HG02623 (cell line): ENCODE measurements at regions not wholly inside any gene's neighbourhood (a gene's known extent, or its start where the extent isn't known, plus 50 kb on each side); places are given as distances from the start of the nearest gene placed in this dataset.
A peak's percentile ranks its signal among the peaks of the same experiment; 100 is the strongest.
"Not testable (repeated sequence)": the region's sequence is repeated elsewhere in the genome, so short reads cannot be mapped to it uniquely, and the experiment has no call there.

ENCODE experiments used
- ATAC-seq: cut with Tn5 transposase; IDR thresholded peaks from one replicate; pipeline ENCODE4 v1.9.1; 2021; ENCODE audit warnings: moderate library complexity; ENCODE audit not compliant: unreplicated experiment

DNA sequence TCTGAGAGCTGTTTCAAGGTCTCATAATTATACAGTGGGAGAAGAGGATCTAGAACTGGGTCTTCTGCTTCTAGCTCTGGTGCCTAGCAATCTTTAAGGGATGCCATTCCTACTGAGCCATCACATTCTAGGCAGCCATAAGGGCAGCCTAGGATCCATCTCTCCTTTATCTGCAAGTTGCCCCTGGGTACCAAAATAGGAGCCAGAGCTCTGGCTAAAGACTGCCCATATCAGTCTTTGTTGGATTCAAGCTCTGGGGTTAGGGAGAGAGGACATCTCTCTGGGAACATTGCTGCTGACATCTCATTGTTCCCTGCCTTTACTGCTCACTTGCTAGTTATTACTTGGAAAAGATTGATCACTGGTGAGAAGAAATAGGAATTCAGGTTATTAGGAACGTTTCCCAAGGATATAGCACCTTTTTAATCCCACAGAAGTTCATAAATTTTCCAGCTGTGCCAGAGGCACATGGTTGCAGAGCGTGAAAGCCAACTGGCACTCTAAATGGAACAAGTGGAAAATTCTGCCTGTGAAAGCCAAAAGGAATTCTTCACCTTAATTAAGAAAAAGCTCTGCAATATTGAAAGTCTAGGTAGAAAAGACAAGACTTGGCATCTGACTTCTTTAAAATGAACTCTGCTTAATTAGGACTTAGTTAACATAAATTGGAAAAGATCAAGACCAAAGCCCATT is 102.2 kb downstream of the CDC42EP3 start:
- no peak for ATAC-seq

DNA sequence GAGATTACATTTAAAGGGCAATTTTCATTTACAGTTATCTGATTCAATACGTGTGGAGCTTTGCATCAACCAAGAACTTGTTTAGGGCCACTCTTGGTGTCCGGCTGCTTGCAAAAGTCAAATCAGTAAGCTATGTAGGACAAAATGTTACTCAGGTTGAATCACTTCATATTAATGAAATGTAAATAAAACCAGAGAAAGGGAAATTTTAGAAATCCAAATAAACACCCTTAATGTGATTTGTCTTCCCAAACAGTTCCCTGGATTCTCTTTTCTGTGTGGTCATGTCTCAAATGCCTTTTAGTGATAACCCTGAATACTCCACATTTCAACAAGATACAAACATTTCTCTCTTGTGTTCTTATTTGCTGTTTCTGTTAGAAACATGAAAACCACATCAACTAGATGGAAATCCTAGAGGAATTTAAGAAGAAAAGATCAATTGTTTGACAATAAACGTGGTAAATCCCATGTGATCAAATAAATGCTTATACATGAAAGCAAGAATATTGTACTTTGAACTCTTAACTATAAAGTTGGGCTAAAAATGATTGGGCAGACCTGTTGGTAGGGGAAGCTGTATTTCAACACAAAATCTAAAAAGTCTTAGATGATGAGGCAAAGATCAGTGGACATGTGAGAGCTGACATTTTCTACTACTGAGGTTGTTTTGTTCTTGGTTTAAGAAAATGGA is 101.3 kb downstream of the CDC42EP3 start:
- ATAC-seq, result no peak

GRCh38 chr2:37570773-37571586 is 100.5 kb downstream of the CDC42EP3 start:
- ATAC-seq, result peak; percentile 69

DNA sequence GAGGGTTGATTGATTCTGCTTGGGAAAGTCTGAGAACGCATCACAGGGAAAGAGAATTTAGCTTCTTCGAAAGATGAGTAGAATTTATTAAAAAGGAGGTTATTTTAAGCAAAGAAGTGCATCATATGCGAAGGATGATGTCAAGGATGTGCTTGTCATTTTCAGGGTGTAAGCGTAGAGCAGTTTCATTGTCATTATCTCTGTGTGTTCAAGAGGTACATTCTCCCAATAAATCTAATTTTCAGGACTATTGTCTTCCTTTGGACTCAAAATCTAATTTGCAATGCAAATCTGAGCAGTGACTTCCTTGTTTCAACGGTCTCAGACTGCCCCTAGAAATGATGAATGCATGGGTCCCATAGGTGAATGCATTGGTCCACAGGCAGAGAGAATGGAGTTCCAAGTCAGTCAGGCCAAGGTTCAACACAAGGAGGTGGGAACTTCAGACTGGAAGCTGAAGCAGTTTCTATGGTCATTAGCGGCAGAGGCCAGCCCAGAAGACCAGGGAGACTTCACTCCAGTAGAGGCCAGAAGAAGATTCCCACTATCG is 99.8 kb downstream of the CDC42EP3 start:
- ATAC-seq, result no peak

GRCh38 chr2:37573451-37574388 is 97.7 kb downstream of the CDC42EP3 start:
- ATAC-seq, result no peak

GRCh38 chr2:37575780-37576179 is 95.7 kb downstream of the CDC42EP3 start:
- ATAC-seq, result no peak

- ATAC-seq, result not testable (repeated sequence)
Observed at GRCh38 chr2:37576194-37576593, 95.2 kb downstream of the CDC42EP3 start.

DNA sequence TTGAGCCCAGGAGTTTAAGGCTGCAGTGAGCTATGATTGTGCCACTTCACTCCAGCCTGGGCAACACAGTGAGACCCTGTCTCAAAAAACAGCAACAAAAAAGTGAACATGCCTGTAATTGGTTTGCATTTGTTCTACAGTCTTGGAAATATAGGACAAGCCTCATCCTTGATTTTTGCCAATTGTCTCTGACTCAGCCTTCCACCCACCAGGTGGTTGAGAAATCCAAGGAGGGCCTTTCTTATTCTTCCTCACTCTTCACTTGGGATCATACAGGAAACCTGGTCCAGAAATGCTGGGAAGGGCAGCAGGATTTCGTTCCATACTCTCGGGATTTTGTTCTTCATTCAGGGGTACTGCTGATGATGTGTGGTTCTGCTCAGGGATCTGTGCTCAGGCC is 94.6 kb downstream of the CDC42EP3 start:
- no peak for ATAC-seq

DNA sequence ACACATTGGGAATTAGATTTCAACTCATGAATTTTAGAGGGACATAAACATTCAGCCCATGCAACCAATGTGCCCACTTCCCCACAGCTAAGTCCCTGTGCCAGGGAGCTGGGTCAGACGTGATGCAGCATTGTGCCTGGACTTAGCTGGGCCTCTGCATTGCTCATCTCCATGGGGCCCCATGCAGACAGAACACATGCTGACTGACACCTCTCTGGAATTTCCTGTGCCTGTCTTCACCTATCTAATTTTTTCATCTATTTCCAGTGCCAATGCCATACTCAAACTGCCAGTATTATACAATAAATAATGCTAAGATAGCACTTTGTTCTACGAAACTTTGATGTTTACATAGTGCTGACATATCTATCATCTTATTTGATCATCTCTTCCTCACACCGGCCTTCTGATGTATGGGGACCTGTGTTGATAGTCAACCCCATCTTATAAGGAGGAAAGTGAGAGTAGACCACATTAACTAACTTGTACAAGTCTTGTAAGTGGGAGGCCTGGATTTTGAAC is 92.2 kb downstream of the CDC42EP3 start:
- no peak for ATAC-seq

DNA sequence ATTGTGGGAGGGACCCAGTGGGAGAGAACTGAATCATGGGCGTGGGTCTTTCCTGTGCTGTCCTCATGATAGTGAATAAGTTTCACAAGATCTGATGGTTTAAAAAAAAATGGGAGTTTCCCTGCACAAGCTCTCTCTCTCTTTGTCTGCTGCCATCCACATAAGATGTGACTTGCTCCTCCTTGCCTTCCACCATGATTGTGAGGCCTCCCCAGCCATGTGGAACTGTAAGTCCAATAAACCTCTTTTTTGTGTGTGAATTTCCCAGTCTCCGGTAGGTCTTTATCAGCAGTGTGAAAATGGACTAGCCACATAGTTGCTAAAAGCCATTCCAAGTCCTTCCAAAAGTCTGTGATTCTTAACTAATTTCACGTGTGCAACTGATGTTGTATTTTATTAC is 91.5 kb downstream of the CDC42EP3 start:
- ATAC-seq, result not testable (repeated sequence)

DNA sequence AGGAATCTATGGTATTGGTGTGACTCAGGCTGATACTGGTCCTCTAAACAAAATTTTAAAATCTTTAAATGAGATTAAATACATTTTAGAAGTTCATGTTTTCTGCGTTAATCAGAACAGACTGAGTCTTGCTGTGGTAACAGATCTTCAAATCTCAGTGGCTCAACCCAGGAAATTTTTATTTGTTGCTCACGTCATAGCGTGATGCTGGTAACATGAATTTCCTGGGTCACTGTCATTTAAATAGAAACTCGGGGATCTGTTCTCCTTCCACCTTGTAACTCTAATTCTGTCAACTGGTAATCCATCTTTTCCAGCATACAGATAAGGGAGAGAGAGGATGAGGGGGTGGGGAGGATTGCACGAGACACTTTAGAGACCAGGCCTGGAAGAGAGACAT is 90.0 kb downstream of the CDC42EP3 start:
- ATAC-seq, result no peak

GRCh38 chr2:37582481-37583220 is 88.8 kb downstream of the CDC42EP3 start:
- ATAC-seq, result no peak

DNA sequence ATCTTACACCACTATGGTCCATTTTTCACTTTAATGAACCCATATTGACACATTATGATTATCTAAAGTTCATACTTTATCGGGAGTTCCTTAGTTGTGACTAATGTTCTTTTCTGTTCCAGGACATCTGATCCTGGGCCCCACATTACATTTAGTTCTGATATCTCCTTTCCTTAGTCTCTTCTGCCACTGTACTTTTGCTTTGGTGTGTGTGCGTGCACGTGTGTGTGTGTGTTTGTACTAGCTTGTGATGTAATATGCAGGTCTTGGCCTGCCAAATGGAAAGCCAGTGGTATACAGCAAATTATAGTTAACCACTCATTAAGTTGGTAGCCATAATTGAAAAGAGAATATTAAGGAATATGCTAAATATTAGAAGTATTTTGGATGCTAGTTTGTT is 88.0 kb downstream of the CDC42EP3 start:
- no peak for ATAC-seq

- ATAC-seq, result no peak
Observed at GRCh38 chr2:37583867-37584266, 87.6 kb downstream of the CDC42EP3 start.

GRCh38 chr2:37585295-37585908 is 86.0 kb downstream of the CDC42EP3 start:
- no peak for ATAC-seq

GRCh38 chr2:37585982-37586621 is 85.3 kb downstream of the CDC42EP3 start:
- ATAC-seq, result no peak

DNA sequence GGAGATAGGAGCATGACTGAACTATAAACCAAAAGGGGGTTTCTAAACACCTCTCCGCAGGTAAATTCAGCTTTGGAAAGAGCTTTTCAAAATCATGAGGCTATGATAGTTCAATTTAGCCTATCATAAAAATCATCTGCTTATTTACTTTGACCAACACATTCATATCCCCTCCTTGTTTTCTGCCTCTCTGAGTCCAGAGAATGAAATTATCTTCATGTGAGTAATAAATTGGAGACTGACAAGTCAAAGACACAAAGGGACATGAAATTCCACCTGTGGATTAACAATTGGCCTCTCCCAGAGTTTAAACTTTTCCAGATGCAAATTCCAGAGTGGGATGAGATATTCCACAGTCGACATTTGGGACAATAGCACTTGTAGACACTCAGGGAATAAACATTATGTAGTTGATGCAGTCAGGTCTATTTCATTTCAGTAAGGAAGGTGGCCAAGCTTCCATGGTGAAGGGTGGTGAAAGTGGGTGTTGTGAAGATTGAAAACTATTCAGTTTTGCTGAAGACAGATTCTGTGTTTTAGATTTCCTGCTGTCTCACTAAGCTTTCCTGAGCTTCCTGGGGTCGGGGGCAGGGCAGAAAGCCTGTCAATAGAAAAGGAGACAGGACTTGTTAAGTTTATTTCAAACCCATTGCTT is 84.7 kb downstream of the CDC42EP3 start:
- ATAC-seq, result no peak

- ATAC-seq, result no peak
Observed at GRCh38 chr2:37587817-37588216, 83.6 kb downstream of the CDC42EP3 start.
